ENCODE measurements at regions not wholly inside any gene's neighbourhood (a gene's known extent, or its start where the extent isn't known, plus 50 kb on each side); places are given as distances from the start of the nearest gene placed in this dataset.
A peak's percentile ranks its signal among the peaks of the same experiment; 100 is the strongest.

DNA sequence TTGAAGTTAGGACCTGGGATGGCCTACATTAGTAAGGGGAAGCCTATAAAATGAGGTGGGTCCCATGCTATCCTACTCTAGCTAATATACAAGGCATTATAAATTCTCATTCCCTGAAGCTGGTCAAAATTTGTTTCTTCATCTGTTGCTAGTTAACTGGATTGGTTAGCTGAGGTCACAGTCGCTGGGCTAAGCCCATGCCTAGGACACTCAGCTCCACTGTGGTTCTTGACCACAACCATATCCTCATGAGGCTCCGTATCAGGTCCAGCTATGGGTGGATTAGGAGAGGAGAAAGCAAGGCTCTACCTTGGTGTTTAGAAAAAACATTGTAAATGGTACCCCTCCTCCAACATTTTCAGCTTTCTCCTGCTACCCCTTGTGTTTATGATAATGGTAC, 52.8 kb upstream of the RAI14 start:
- no peak for DNase-seq

- peak; percentile 79 for DNase-seq
Observed at GRCh38 chr5:34604119-34604675, 51.9 kb upstream of the RAI14 start.

DNA sequence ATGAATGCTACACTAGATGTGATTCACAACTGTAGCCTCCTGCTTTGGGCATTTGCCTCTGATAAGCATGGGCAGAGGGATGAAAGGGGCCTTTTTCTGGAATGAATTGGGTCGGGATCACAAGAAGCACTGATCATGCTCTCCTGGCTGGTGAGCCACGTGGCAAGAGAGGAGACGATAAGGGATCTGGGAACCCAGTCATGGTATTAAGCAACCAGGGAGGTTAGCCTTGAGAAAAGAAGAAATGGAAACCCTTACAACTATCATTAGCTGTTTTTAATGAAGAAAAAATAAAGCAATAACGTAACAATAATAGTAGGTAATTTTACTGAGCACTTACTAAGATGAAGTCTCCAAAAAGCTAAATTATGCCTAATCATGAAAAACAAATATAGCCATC, 50.0 kb upstream of the RAI14 start:
- no peak for DNase-seq

All from NCI-H82 (cell line).